Smooth muscle cell (in vitro differentiated cells): ENCODE measurements at regions not wholly inside any gene's neighbourhood (a gene's known extent, or its start where the extent isn't known, plus 50 kb on each side); places are given as distances from the start of the nearest gene placed in this dataset.

Experiments
- DNase-seq: peaks from one replicate; lab custom pipeline; 2025; ENCODE audit not compliant: unreplicated experiment; lab: John Stamatoyannopoulos, UW
- H2AFZ ChIP-seq: fragments of 200-600 bp; sonication (generic); 2 replicates; pipeline ENCODE4 v1.6.0; 2016; ENCODE audit warnings: antibody characterized with exemption, low read depth, mild to moderate bottlenecking
- H3F3A ChIP-seq: fragments of 200-600 bp; sonication (generic); 2 replicates; pipeline ENCODE4 v1.6.0; 2017; ENCODE audit warnings: antibody characterized with exemption, low read depth
- H3K27ac ChIP-seq: fragments of 200-600 bp; sonication (generic); 2 replicates; pipeline ENCODE4 v1.5.1; 2016; ENCODE audit warnings: low read depth, mild to moderate bottlenecking
- H3K27me3 ChIP-seq: fragments of 200-600 bp; sonication (generic); 2 replicates; pipeline ENCODE4 v1.6.1; 2016; ENCODE audit warnings: low read depth, mild to moderate bottlenecking
- H3K36me3 ChIP-seq: fragments of 200-600 bp; sonication (generic); 2 replicates; pipeline ENCODE4 v1.5.1; 2016; ENCODE audit warnings: low read depth
- H3K4me1 ChIP-seq: fragments of 200-600 bp; sonication (generic); 2 replicates; pipeline ENCODE4 v1.5.1; 2016; ENCODE audit warnings: low read depth
- H3K4me2 ChIP-seq: fragments of 200-600 bp; sonication (generic); 2 replicates; pipeline ENCODE4 v1.6.0; 2016; ENCODE audit warnings: mild to moderate bottlenecking
- H3K4me3 ChIP-seq: fragments of 200-600 bp; sonication (generic); 2 replicates; pipeline ENCODE4 v1.5.1; 2016; ENCODE audit warnings: mild to moderate bottlenecking
- H3K79me2 ChIP-seq: fragments of 200-600 bp; sonication (generic); 2 replicates; pipeline ENCODE4 v1.6.0; 2016; ENCODE audit warnings: low read depth, mild to moderate bottlenecking
- H3K9ac ChIP-seq: fragments of 200-600 bp; sonication (generic); 2 replicates; pipeline ENCODE4 v1.6.0; 2016; ENCODE audit warnings: low read depth
- H3K9me3 ChIP-seq: fragments of 200-600 bp; sonication (generic); replicated peaks from 2 replicates; pipeline ENCODE4 v1.5.1; 2016; ENCODE audit warnings: low read depth
- H4K20me1 ChIP-seq: fragments of 200-600 bp; sonication (generic); 2 replicates; pipeline ENCODE4 v1.6.0; 2016; ENCODE audit warnings: low read depth
- WGBS: methylation state at CpG from one replicate; pipeline ENCODE4 v1.1.7; 2016; ENCODE audit warnings: low lambda C conversion rate; 5-methylcytosine and 5-hydroxymethylcytosine counted together
- TF ChIP-seq, protein P1 (sequence below): fragments of 200-600 bp; sonication (generic); IDR thresholded peaks from 2 replicates; pipeline ENCODE4 v1.5.1; 2017; ENCODE audit warnings: borderline replicate concordance, mild to moderate bottlenecking, antibody characterized with exemption; ENCODE audit not compliant: insufficient read depth, poor library complexity, severe bottlenecking

DNA sequence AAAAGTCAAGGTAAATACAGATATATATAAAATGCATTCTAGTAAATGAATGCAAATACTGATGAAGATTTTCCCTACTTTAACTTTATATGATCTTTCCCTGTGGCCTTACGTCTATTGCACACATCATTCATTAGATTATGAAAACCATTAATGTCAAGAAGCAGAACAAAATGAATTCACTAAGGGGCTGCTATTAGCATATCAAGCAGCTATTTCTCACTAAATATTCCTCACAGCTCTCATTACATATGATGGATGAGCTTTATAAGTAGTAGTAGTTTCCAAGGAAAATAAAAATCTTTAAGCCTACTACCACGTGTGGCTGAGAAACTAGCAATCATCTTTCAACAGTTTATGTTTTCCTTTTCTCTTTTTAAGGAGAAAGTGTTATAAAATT, 702.8 kb upstream of the SLC39A10 start:
- Histone ChIP-seq H3K79me2 (no peaks in the 10 kb centered on the region), H3K4me3 (no peak overlapping the region), H3K4me2 (no peak overlapping the region), H3K4me1 (peaks cover 2% of the 10 kb centered on the region), H4K20me1 (no peaks in the 10 kb centered on the region), H3K9me3 (no peaks in the 10 kb centered on the region), H3K27me3 (no peaks in the 10 kb centered on the region), H3K27ac (no peak overlapping the region), H3K9ac (no peak overlapping the region), H3K36me3 (no peaks in the 10 kb centered on the region), H2AFZ (no peak overlapping the region), H3F3A (no peaks in the 10 kb centered on the region)
- TF ChIP-seq, protein P1, sequence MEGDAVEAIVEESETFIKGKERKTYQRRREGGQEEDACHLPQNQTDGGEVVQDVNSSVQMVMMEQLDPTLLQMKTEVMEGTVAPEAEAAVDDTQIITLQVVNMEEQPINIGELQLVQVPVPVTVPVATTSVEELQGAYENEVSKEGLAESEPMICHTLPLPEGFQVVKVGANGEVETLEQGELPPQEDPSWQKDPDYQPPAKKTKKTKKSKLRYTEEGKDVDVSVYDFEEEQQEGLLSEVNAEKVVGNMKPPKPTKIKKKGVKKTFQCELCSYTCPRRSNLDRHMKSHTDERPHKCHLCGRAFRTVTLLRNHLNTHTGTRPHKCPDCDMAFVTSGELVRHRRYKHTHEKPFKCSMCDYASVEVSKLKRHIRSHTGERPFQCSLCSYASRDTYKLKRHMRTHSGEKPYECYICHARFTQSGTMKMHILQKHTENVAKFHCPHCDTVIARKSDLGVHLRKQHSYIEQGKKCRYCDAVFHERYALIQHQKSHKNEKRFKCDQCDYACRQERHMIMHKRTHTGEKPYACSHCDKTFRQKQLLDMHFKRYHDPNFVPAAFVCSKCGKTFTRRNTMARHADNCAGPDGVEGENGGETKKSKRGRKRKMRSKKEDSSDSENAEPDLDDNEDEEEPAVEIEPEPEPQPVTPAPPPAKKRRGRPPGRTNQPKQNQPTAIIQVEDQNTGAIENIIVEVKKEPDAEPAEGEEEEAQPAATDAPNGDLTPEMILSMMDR: no peak
- no peak for DNase-seq
- WGBS: 88% methylated on average over 2 of the region's 2 CpGs

DNA sequence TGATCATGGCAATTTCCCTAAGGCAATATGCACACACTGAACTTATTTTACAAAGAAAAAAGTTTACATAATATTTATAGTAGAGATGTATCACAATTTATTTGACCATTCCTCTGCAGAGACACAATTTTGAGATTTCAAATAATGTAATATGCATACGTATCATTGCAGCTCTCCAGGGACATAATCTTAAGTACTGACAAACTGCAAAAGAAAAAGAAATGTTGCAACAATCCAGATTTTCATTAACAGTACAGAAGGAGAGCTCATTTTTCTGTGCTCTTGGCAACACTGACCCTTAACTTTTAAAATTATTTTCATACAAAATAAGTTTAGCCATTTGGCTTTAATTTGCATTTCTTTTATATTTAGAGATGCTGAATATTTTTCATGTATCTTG, 710.2 kb upstream of the SLC39A10 start:
- Histone ChIP-seq H3K36me3 (no peaks in the 10 kb centered on the region), H3K27ac (no peak overlapping the region), H3K27me3 (no peaks in the 10 kb centered on the region), H3K79me2 (no peaks in the 10 kb centered on the region), H3K4me3 (no peak overlapping the region), H3K9me3 (no peaks in the 10 kb centered on the region), H3F3A (no peaks in the 10 kb centered on the region), H3K4me1 (no peaks in the 10 kb centered on the region), H3K9ac (no peak overlapping the region), H2AFZ (no peak overlapping the region), H4K20me1 (no peaks in the 10 kb centered on the region), H3K4me2 (no peak overlapping the region)
- TF ChIP-seq, protein P1: no peak
- DNase-seq: no peak
- WGBS: 90% methylated on average over 1 of the region's 1 CpG

DNA sequence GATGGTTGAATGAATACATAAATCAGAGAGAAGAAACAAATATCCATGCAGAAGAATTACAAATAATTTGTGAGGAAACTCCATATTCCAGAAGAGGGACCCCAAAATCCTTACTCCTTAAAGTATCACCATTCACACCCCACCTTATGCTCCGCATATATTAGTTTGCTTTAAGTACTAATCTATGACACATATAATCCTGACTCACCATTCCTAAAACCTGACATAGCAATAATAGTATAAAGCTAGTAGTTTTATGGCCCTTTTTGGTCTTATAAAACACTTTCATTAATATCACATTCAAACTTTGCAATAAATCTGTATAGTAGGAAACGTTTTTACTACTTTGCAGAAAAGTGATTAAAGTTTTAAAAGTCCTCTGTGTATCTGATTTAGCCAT, 719.0 kb upstream of the SLC39A10 start:
- no peaks in the 10 kb centered on the region for H3K9me3 ChIP-seq
- H3K79me2 ChIP-seq: no peaks in the 10 kb centered on the region
- H3K36me3 ChIP-seq: no peaks in the 10 kb centered on the region
- H4K20me1 ChIP-seq: no peaks in the 10 kb centered on the region
- H2AFZ ChIP-seq: no peak overlapping the region
- no peak for DNase-seq
- no peak overlapping the region for H3K9ac ChIP-seq
- H3K27ac ChIP-seq: no peak overlapping the region
- TF ChIP-seq, protein P1: no peak
- H3K4me1 ChIP-seq: no peaks in the 10 kb centered on the region
- no peaks in the 10 kb centered on the region for H3F3A ChIP-seq
- H3K4me3 ChIP-seq: no peak overlapping the region
- WGBS: 74% methylated on average over 2 of the region's 2 CpGs
- H3K27me3 ChIP-seq: no peaks in the 10 kb centered on the region
- no peak overlapping the region for H3K4me2 ChIP-seq

DNA sequence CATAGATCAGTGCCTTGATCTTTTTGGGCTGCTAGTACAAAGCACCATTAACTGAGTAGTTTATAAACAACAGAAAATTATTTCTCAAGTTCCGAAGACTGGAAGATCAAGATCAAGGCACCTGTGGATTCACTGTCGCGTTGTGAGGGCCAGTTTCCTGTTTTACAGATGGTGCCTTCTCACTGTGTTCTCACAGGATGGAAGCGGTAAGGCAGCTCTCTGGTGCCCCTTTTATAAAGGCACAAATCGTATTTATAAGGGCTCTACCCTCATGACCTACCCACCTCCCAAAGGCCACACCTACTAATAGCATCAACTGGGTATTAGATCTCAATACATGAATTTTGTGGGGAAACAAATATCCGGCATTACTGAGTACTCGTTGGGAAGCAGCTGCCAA, 729.5 kb upstream of the SLC39A10 start:
- Histone ChIP-seq H3K4me3 (no peak overlapping the region), H3F3A (no peaks in the 10 kb centered on the region), H3K79me2 (no peaks in the 10 kb centered on the region), H3K36me3 (no peaks in the 10 kb centered on the region), H3K27ac (no peak overlapping the region), H3K4me1 (no peaks in the 10 kb centered on the region), H3K4me2 (no peak overlapping the region), H3K9ac (no peak overlapping the region), H3K27me3 (no peaks in the 10 kb centered on the region), H2AFZ (no peak overlapping the region), H4K20me1 (no peaks in the 10 kb centered on the region), H3K9me3 (no peaks in the 10 kb centered on the region)
- TF ChIP-seq, protein P1: no peak
- DNase-seq: no peak
- 87% methylated on average over 7 of the region's 7 CpGs for WGBS
